Natural killer cell (primary cell): ENCODE measurements at regions not wholly inside any gene's neighbourhood (a gene's known extent, or its start where the extent isn't known, plus 50 kb on each side); places are given as distances from the start of the nearest gene placed in this dataset.

ENCODE experiments used
- ATAC-seq, 3 donors: fragments of 150-1000 bp in 2 of 3; fragments of 200-7000 bp in 1 of 3; cut with Tn5 transposase; 1 replicate in 1 of 3; 2 replicates in 2 of 3; pipeline ENCODE4 v1.10.0; 2021; ENCODE audit warnings: mild to moderate bottlenecking in 2 of 3, moderate library complexity in 2 of 3
- DNase-seq, 2 donors: peaks; one replicate each; pipeline versions ENCODE4 v3.0.0 to v3.0.0-alpha.2; 2013 to 2021; ENCODE audit warnings: mixed read lengths in 1 of 2
- H3K27ac ChIP-seq: one replicate; pipeline ENCODE4 v1.5.1; 2013; ENCODE audit warnings: mild to moderate bottlenecking, low read length
- H3K27me3 ChIP-seq: one replicate; pipeline ENCODE4 v1.6.1; 2013; ENCODE audit warnings: low read length; ENCODE audit not compliant: control insufficient read depth, insufficient read depth
- H3K36me3 ChIP-seq: one replicate; pipeline ENCODE4 v1.6.1; 2013; ENCODE audit warnings: low read length; ENCODE audit not compliant: control insufficient read depth, insufficient read depth
- H3K4me1 ChIP-seq: one replicate; pipeline ENCODE4 v1.6.1; 2013; ENCODE audit warnings: low read length; ENCODE audit not compliant: control insufficient read depth, insufficient read depth
- H3K4me3 ChIP-seq: one replicate; pipeline ENCODE4 v1.5.1; 2013; ENCODE audit warnings: low read length
- H3K9me3 ChIP-seq: one replicate; pipeline ENCODE4 v1.6.1; 2013; ENCODE audit warnings: low read length; ENCODE audit not compliant: control insufficient read depth, insufficient read depth
- H3K27ac Mint-ChIP-seq, 2 donors: one replicate each; pipeline ENCODE4 v1.8.0; 2022; ENCODE audit warnings: mild to moderate bottlenecking in 2 of 2, mixed read lengths in 2 of 2, moderate library complexity in 1 of 2
- H3K27me3 Mint-ChIP-seq, 2 donors: one replicate each; pipeline ENCODE4 v1.8.0; 2022; ENCODE audit warnings: low read depth in 2 of 2, mixed read lengths in 2 of 2
- H3K36me3 Mint-ChIP-seq: one replicate; pipeline ENCODE4 v1.8.0; 2022; ENCODE audit warnings: mixed read lengths
- H3K4me1 Mint-ChIP-seq, 2 donors: one replicate each; pipeline ENCODE4 v1.8.0; 2022; ENCODE audit warnings: mixed read lengths in 2 of 2
- H3K4me3 Mint-ChIP-seq: one replicate; pipeline ENCODE4 v1.8.0; 2022; ENCODE audit warnings: mild to moderate bottlenecking, moderate library complexity, mixed read lengths
- H3K9me3 Mint-ChIP-seq, 2 donors: one replicate each; pipeline ENCODE4 v1.8.0; 2022; ENCODE audit warnings: mixed read lengths in 2 of 2
- CTCF ChIP-seq: fragments of 200-600 bp; IDR thresholded peaks from one replicate; pipeline ENCODE4 v1.8.0; 2022; ENCODE audit warnings: antibody characterized with exemption
- WGBS: methylation state at CpG from one replicate; pipeline ENCODE4 v1.1.7; 2013; ENCODE audit warnings: missing lambda C conversion rate; ENCODE audit not compliant: insufficient coverage; 5-methylcytosine and 5-hydroxymethylcytosine counted together
- intact Hi-C: fragments of 100-400 bp; cut with micrococcal nuclease; formaldehyde crosslinking; loops from one replicate; pipeline ENCODE4 v1.14.2; 2022

GRCh38 chr21:27380303-27380702 lies 413.4 kb upstream of the ADAMTS5 start:
- Histone ChIP-seq H3K27me3 (no peaks in the 10 kb centered on the region), H3K27ac (no peak overlapping the region), H3K4me3 (no peak overlapping the region), H3K9me3 (no peaks in the 10 kb centered on the region), H3K36me3 (no peaks in the 10 kb centered on the region), H3K4me1 (no peaks in the 10 kb centered on the region)
- H3K27me3 Mint-ChIP-seq, result no peaks in the 10 kb centered on the region
- ATAC-seq, result no peak
- H3K4me1 Mint-ChIP-seq, result no peaks in the 10 kb centered on the region
- H3K4me3 Mint-ChIP-seq, result no peak overlapping the region
- WGBS, result 81% methylated on average over 2 of the region's 2 CpGs
- TF ChIP-seq CTCF, result no peak
- H3K27ac Mint-ChIP-seq, result no peak overlapping the region
- peaks cover 3 to 10% of the 10 kb centered on the region in 2 donors for H3K9me3 Mint-ChIP-seq
- DNase-seq, result no peak
- no peaks in the 10 kb centered on the region for H3K36me3 Mint-ChIP-seq
- intact Hi-C loops, result no loop called here

GRCh38 chr21:27379354-27379753 lies 412.5 kb upstream of the ADAMTS5 start:
- Histone ChIP-seq H3K27me3 (no peaks in the 10 kb centered on the region), H3K9me3 (no peaks in the 10 kb centered on the region), H3K36me3 (no peaks in the 10 kb centered on the region), H3K4me3 (no peak overlapping the region), H3K4me1 (no peaks in the 10 kb centered on the region), H3K27ac (no peak overlapping the region)
- H3K4me3 Mint-ChIP-seq, result no peak overlapping the region
- no peaks in the 10 kb centered on the region for H3K4me1 Mint-ChIP-seq
- H3K36me3 Mint-ChIP-seq, result no peaks in the 10 kb centered on the region
- no peak for TF ChIP-seq CTCF
- H3K9me3 Mint-ChIP-seq, result peaks cover 3 to 10% of the 10 kb centered on the region in 2 donors
- ATAC-seq (no peak), DNase-seq (no peak)
- intact Hi-C loops, result no loop called here
- no peaks in the 10 kb centered on the region for H3K27me3 Mint-ChIP-seq
- no peak overlapping the region for H3K27ac Mint-ChIP-seq
- 63% methylated on average over 3 of the region's 4 CpGs for WGBS

GRCh38 chr21:27372381-27372780 lies 405.5 kb upstream of the ADAMTS5 start:
- no CpG with 5 or more reads among the region's 3 CpGs for WGBS
- H3K4me3 ChIP-seq, result no peak overlapping the region

More at GRCh38 chr21:27372381-27372780, 405.5 kb upstream of the ADAMTS5 start:
- Mint-ChIP-seq H3K9me3 (peaks cover 0 to 8% of the 10 kb centered on the region in 2 donors), H3K27me3 (no peaks in the 10 kb centered on the region), H3K36me3 (no peaks in the 10 kb centered on the region), H3K4me3 (no peak overlapping the region), H3K27ac (no peak overlapping the region), H3K4me1 (no peaks in the 10 kb centered on the region)
- H3K9me3 ChIP-seq, result peaks cover 3% of the 10 kb centered on the region
- H3K27ac ChIP-seq, result no peak overlapping the region
- no peaks in the 10 kb centered on the region for H3K36me3 ChIP-seq
- H3K4me1 ChIP-seq, result no peaks in the 10 kb centered on the region
- ATAC-seq (no peak), DNase-seq (no peak)
- no peaks in the 10 kb centered on the region for H3K27me3 ChIP-seq
- intact Hi-C loops, result no loop called here
- TF ChIP-seq CTCF, result no peak
